Activated T-helper 1 cell treated with anti-CD3 and anti-CD28 coated beads, Interleukin-12 subunit alpha, Interleukin-12 subunit beta, Interleukin-2, Interleukin-4 antibody, amounts not matched to agents 30 ng/mL and 10 ng/mL and 1 ng/mL, durations not matched to agents 14 hours and 24 hours and 36 hours (primary cell): ENCODE measurements at regions not wholly inside any gene's neighbourhood (a gene's known extent, or its start where the extent isn't known, plus 50 kb on each side); places are given as distances from the start of the nearest gene placed in this dataset.

Source experiments
- DNase-seq: peaks from one replicate; pipeline ENCODE4 v3.0.0; 2021; ENCODE audit warnings: low spot score
- H3K27ac Mint-ChIP-seq: one replicate; pipeline ENCODE4 v1.8.0; 2021; ENCODE audit warnings: mild to moderate bottlenecking, mixed read lengths
- H3K27me3 Mint-ChIP-seq: one replicate; pipeline ENCODE4 v1.8.0; 2022; ENCODE audit warnings: mild to moderate bottlenecking, moderate library complexity, mixed read lengths; ENCODE audit not compliant: insufficient read depth
- H3K36me3 Mint-ChIP-seq: one replicate; pipeline ENCODE4 v1.8.0; 2021; ENCODE audit warnings: low read depth, mixed read lengths
- H3K4me1 Mint-ChIP-seq: one replicate; pipeline ENCODE4 v1.8.0; 2021; ENCODE audit warnings: low read depth, mixed read lengths
- H3K4me3 Mint-ChIP-seq: one replicate; pipeline ENCODE4 v1.8.0; 2021; ENCODE audit warnings: mild to moderate bottlenecking, moderate library complexity, mixed read lengths
- H3K9me3 Mint-ChIP-seq: one replicate; pipeline ENCODE4 v1.8.0; 2021; ENCODE audit warnings: mixed read lengths
- intact Hi-C: fragments of 100-400 bp; cut with micrococcal nuclease; formaldehyde crosslinking; loops from one replicate; pipeline ENCODE4 v1.15.1; 2024

- DNase-seq, result no peak
- Mint-ChIP-seq H3K36me3 (no peaks in the 10 kb centered on the region), H3K27me3 (no peaks in the 10 kb centered on the region), H3K4me3 (no peak overlapping the region), H3K4me1 (no peaks in the 10 kb centered on the region), H3K9me3 (no peaks in the 10 kb centered on the region), H3K27ac (no peak overlapping the region)
- intact Hi-C loops, result no loop called here
These were observed 530.4 kb upstream of the KLHL29 start for GRCh38 chr2:22854588-22854987.

DNA sequence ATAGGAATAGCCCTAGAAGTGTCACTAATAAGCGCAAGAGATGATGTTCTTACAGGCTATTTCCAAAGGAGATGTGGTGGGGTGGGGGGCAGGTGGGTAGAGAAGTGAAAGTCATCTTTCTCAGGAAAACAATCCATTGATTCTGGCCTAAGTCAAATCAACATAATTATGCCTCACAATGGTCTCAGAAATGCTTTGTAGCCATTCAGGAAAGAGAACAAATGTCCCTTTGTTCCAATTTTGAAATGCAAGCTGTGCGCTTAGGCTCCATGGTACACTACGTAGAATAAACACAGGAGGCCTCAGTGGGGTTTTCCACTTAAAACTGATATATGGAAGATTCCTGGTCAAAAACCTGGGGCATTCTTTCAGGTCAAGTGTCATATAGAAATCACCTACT, 529.9 kb upstream of the KLHL29 start:
- Mint-ChIP-seq H3K27me3 (no peaks in the 10 kb centered on the region), H3K4me3 (no peak overlapping the region), H3K36me3 (no peaks in the 10 kb centered on the region), H3K9me3 (no peaks in the 10 kb centered on the region), H3K4me1 (no peaks in the 10 kb centered on the region), H3K27ac (no peak overlapping the region)
- intact Hi-C loops, result no loop called here
- no peak for DNase-seq

DNA sequence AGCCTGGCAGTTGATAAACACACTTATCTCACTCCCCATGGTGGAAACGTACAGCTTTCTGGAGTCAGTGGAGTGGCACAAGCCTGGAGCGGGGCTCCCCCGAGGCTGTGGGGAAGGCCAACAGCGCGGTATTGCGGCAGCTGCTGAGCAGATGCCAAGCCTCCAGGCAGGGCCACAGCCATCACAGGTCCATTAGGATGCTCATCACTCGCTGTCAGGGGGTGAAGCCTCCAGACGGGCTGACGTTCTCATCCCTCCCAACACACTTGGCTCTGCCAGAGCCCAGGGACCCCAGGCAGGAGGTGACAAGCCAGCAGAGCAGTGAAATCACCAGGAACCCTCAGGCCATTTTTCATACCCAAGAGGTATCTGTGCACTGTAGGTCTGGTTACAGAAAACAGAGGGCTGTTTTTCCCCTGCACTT, 529.2 kb upstream of the KLHL29 start:
- no peaks in the 10 kb centered on the region for H3K9me3 Mint-ChIP-seq
- H3K27me3 Mint-ChIP-seq, result no peaks in the 10 kb centered on the region
- H3K36me3 Mint-ChIP-seq, result no peaks in the 10 kb centered on the region
- intact Hi-C loops, result no loop called here
- no peak overlapping the region for H3K4me3 Mint-ChIP-seq
- H3K27ac Mint-ChIP-seq, result no peak overlapping the region
- DNase-seq, result no peak
- no peaks in the 10 kb centered on the region for H3K4me1 Mint-ChIP-seq

DNA sequence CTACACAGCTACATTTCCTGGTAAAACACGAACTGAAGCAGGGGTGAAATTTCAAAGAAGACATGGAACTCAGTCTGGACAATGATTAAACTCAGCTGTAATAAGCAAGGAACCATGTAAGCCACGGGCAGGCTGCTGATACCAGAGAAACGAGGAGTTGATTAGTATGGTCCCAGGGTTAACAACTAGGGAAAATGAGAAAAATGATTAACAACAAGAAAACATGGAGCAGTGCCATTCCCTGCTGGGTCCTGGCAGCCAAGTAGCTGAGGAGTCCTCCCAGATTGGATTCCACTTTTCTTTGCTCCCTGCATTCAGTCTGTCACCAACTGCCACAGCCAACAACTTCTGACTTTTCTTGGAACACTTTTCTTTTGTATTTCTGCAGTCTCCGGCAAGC, 517.0 kb upstream of the KLHL29 start:
- intact Hi-C loops, result no loop called here
- Mint-ChIP-seq H3K27me3 (no peaks in the 10 kb centered on the region), H3K9me3 (no peaks in the 10 kb centered on the region), H3K4me1 (no peaks in the 10 kb centered on the region), H3K4me3 (no peak overlapping the region), H3K27ac (no peak overlapping the region), H3K36me3 (no peaks in the 10 kb centered on the region)
- no peak for DNase-seq

DNA sequence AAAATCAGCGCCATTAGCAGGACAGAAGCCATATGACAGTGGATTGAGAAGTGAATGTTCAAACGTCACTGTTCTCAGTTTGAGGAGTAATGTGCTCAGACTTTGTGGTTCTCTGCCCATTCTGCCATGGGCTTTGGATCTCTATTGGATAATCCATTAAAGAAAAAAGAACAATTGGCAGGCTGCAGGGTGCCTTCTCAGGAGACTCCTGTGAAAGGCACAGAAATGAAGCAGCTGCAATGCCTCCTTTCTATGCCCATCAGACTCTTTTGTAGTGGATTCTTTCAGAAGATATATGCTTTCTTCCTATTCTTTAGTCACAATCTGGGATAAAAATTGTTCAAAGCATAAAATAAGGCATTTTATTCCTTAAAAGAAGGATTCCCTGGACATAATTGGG, 506.9 kb upstream of the KLHL29 start:
- H3K4me1 Mint-ChIP-seq, result no peaks in the 10 kb centered on the region

GRCh38 chr2:22879009-22879863, 505.7 kb upstream of the KLHL29 start:
- intact Hi-C loops, result no loop called here
- H3K4me1 Mint-ChIP-seq, result no peaks in the 10 kb centered on the region
- no peak overlapping the region for H3K27ac Mint-ChIP-seq
- H3K9me3 Mint-ChIP-seq, result no peaks in the 10 kb centered on the region
- no peaks in the 10 kb centered on the region for H3K27me3 Mint-ChIP-seq
- no peak overlapping the region for H3K4me3 Mint-ChIP-seq
- no peaks in the 10 kb centered on the region for H3K36me3 Mint-ChIP-seq
- no peak for DNase-seq

More for the DNA sequence above, 506.9 kb upstream of the KLHL29 start:
- Mint-ChIP-seq H3K27ac (no peak overlapping the region), H3K27me3 (no peaks in the 10 kb centered on the region), H3K9me3 (no peaks in the 10 kb centered on the region), H3K4me3 (no peak overlapping the region), H3K36me3 (no peaks in the 10 kb centered on the region)
- no peak for DNase-seq
- intact Hi-C loops, result no loop called here

GRCh38 chr2:22880161-22880560, 504.8 kb upstream of the KLHL29 start:
- intact Hi-C loops, result no loop called here
- H3K27ac Mint-ChIP-seq, result no peak overlapping the region

DNA sequence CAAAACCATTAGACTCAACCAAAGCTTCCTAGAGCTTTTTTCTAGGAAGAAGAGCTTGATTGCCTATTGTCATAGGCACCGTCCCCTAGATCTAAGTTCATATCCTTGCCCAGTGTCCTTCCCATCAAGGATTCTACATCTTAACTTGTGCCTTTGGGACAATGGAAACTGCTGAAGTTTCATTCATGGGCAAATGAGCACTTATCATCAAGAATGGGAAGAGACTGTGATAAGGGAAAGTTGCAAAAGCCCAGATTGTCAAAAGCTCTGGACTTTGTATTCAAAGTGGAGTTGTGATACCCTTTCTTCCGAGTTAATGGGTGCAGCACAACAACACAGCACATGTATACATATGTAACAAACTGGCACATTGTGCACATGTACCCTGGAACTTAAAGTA, 503.0 kb upstream of the KLHL29 start:
- no peaks in the 10 kb centered on the region for H3K36me3 Mint-ChIP-seq
- H3K4me1 Mint-ChIP-seq, result no peaks in the 10 kb centered on the region
- H3K4me3 Mint-ChIP-seq, result no peak overlapping the region
- H3K9me3 Mint-ChIP-seq, result no peaks in the 10 kb centered on the region
- no peak for DNase-seq
- no peaks in the 10 kb centered on the region for H3K27me3 Mint-ChIP-seq
- H3K27ac Mint-ChIP-seq, result no peak overlapping the region
- intact Hi-C loops, result no loop called here

More at GRCh38 chr2:22880161-22880560, 504.8 kb upstream of the KLHL29 start:
- no peak overlapping the region for H3K4me3 Mint-ChIP-seq
- no peaks in the 10 kb centered on the region for H3K36me3 Mint-ChIP-seq
- no peak for DNase-seq
- H3K9me3 Mint-ChIP-seq, result no peaks in the 10 kb centered on the region
- H3K4me1 Mint-ChIP-seq, result no peaks in the 10 kb centered on the region
- H3K27me3 Mint-ChIP-seq, result no peaks in the 10 kb centered on the region

- no peak overlapping the region for H3K27ac Mint-ChIP-seq
- intact Hi-C loops, result no loop called here
- H3K4me3 Mint-ChIP-seq, result no peak overlapping the region
- no peaks in the 10 kb centered on the region for H3K27me3 Mint-ChIP-seq
- H3K4me1 Mint-ChIP-seq, result no peaks in the 10 kb centered on the region
- DNase-seq, result no peak
- no peaks in the 10 kb centered on the region for H3K9me3 Mint-ChIP-seq
- H3K36me3 Mint-ChIP-seq, result no peaks in the 10 kb centered on the region
These were observed 502.3 kb upstream of the KLHL29 start for GRCh38 chr2:22882643-22883042.

- intact Hi-C loops, result no loop called here
- Mint-ChIP-seq H3K27me3 (no peaks in the 10 kb centered on the region), H3K9me3 (no peaks in the 10 kb centered on the region), H3K27ac (no peak overlapping the region), H3K36me3 (no peaks in the 10 kb centered on the region), H3K4me1 (no peaks in the 10 kb centered on the region), H3K4me3 (no peak overlapping the region)
- DNase-seq, result no peak
These were observed 501.9 kb upstream of the KLHL29 start for GRCh38 chr2:22883054-22883453.

- Mint-ChIP-seq H3K4me3 (no peak overlapping the region), H3K9me3 (no peaks in the 10 kb centered on the region), H3K27me3 (no peaks in the 10 kb centered on the region), H3K27ac (no peak overlapping the region), H3K36me3 (no peaks in the 10 kb centered on the region), H3K4me1 (no peaks in the 10 kb centered on the region)
- intact Hi-C loops, result no loop called here
- no peak for DNase-seq
These were observed 499.7 kb upstream of the KLHL29 start for GRCh38 chr2:22885245-22885644.

DNA sequence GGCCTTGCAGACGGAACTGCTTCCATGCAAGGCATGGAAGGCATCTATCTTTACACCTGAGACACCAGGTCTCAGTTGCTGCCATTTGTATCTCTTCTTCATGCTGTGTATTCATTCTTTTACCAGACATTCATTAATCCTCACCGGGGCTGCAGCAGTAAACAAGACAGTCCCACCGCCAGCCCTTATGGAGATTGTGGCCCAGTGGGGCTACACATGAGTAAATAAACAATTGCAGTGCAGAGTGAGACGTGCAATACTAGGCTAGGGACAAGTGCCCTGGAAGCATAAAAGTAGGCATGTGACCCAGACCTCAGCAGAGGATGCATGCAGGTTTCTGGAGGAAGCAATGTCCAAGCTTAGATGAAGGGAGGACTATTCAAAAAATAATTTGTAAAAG, 497.6 kb upstream of the KLHL29 start:
- H3K4me3 Mint-ChIP-seq, result no peak overlapping the region

DNA sequence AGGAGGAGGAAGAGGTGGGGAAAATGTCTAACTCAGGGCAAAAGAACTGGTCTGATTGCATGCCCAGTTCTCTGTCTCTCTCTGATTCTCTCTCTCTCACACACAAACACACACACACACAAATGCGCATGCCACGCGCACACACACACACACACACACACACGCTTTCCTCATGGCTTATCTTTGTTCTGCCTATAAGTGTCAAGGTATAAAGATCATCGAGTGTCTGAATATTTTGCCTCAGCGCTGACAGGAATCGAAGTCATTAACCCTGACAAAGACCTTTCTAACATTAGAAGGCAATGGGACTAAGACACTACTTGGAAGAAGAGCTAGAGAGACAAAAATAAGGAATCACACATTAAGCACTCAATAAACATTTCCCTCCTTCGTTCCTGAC, 497.1 kb upstream of the KLHL29 start:
- Mint-ChIP-seq H3K4me1 (no peaks in the 10 kb centered on the region), H3K36me3 (no peaks in the 10 kb centered on the region), H3K9me3 (no peaks in the 10 kb centered on the region), H3K4me3 (no peak overlapping the region), H3K27ac (no peak overlapping the region), H3K27me3 (no peaks in the 10 kb centered on the region)
- intact Hi-C loops, result no loop called here
- DNase-seq, result no peak

More for the DNA sequence above, 497.6 kb upstream of the KLHL29 start:
- Mint-ChIP-seq H3K27me3 (no peaks in the 10 kb centered on the region), H3K27ac (no peak overlapping the region), H3K9me3 (no peaks in the 10 kb centered on the region), H3K4me1 (no peaks in the 10 kb centered on the region), H3K36me3 (no peaks in the 10 kb centered on the region)
- DNase-seq, result no peak
- intact Hi-C loops, result no loop called here

GRCh38 chr2:22890132-22890531, 494.8 kb upstream of the KLHL29 start:
- no peaks in the 10 kb centered on the region for H3K27me3 Mint-ChIP-seq
- H3K27ac Mint-ChIP-seq, result no peak overlapping the region
- H3K4me3 Mint-ChIP-seq, result no peak overlapping the region
- intact Hi-C loops, result no loop called here
- no peaks in the 10 kb centered on the region for H3K36me3 Mint-ChIP-seq
- H3K9me3 Mint-ChIP-seq, result no peaks in the 10 kb centered on the region
- DNase-seq, result no peak
- no peaks in the 10 kb centered on the region for H3K4me1 Mint-ChIP-seq
